ENCODE measurements at regions not wholly inside any gene's neighbourhood (a gene's known extent, or its start where the extent isn't known, plus 50 kb on each side); places are given as distances from the start of the nearest gene placed in this dataset.

- peaks cover 3% of the 10 kb centered on the region for H3K27me3 Mint-ChIP-seq (ENCODE audit: low read depth)
- H3K4me3 Mint-ChIP-seq, result no peak overlapping the region
- no peaks in the 10 kb centered on the region for H3K9me3 Mint-ChIP-seq
- H3K27ac Mint-ChIP-seq, result no peak overlapping the region
- TF ChIP-seq CTCF (IDR thresholded peaks at IDR 0.05; ENCODE audit: unreplicated experiment in 3 of 3), result no peak
- peaks cover 3% of the 10 kb centered on the region for H3K4me1 Mint-ChIP-seq
- H3K36me3 Mint-ChIP-seq (ENCODE audit: low read depth), result no peaks in the 10 kb centered on the region
Observed at GRCh38 chr2:226320076-226320948, 479.3 kb downstream of the IRS1 start.

- no peak overlapping the region for H3K4me3 Mint-ChIP-seq
- H3K27me3 Mint-ChIP-seq (ENCODE audit: low read depth), result peaks cover 3% of the 10 kb centered on the region
- no peak overlapping the region for H3K27ac Mint-ChIP-seq
- H3K36me3 Mint-ChIP-seq (ENCODE audit: low read depth), result no peaks in the 10 kb centered on the region
- no peak for TF ChIP-seq CTCF (IDR thresholded peaks at IDR 0.05; ENCODE audit: unreplicated experiment in 3 of 3)
- no peaks in the 10 kb centered on the region for H3K9me3 Mint-ChIP-seq
- H3K4me1 Mint-ChIP-seq, result peaks cover 3% of the 10 kb centered on the region
Observed at GRCh38 chr2:226317970-226318369, 481.6 kb downstream of the IRS1 start.

GRCh38 chr2:226313060-226313459, 486.6 kb downstream of the IRS1 start:
- Mint-ChIP-seq H3K4me1 (peaks cover 12% of the 10 kb centered on the region), H3K4me3 (no peak overlapping the region), H3K36me3 (ENCODE audit: low read depth) (no peaks in the 10 kb centered on the region), H3K27ac (no peak overlapping the region), H3K27me3 (ENCODE audit: low read depth) (no peaks in the 10 kb centered on the region), H3K9me3 (no peaks in the 10 kb centered on the region)
- no peak for TF ChIP-seq CTCF (IDR thresholded peaks at IDR 0.05; ENCODE audit: unreplicated experiment in 3 of 3)

GRCh38 chr2:226312155-226312554, 487.5 kb downstream of the IRS1 start:
- Mint-ChIP-seq H3K4me1 (peaks cover 12% of the 10 kb centered on the region), H3K27ac (no peak overlapping the region), H3K27me3 (ENCODE audit: low read depth) (no peaks in the 10 kb centered on the region), H3K9me3 (no peaks in the 10 kb centered on the region), H3K4me3 (no peak overlapping the region), H3K36me3 (ENCODE audit: low read depth) (no peaks in the 10 kb centered on the region)
- TF ChIP-seq CTCF (IDR thresholded peaks at IDR 0.05; ENCODE audit: unreplicated experiment in 3 of 3), result no peak

GRCh38 chr2:226310146-226310545, 489.5 kb downstream of the IRS1 start:
- Mint-ChIP-seq H3K27ac (peak overlapping the region; percentile 63 to 83 (median 70)), H3K9me3 (no peaks in the 10 kb centered on the region)

More at GRCh38 chr2:226310146-226310545, 489.5 kb downstream of the IRS1 start:
- TF ChIP-seq CTCF (IDR thresholded peaks at IDR 0.05; ENCODE audit: unreplicated experiment in 3 of 3), result no peak
- Mint-ChIP-seq H3K4me3 (no peak overlapping the region), H3K27me3 (ENCODE audit: low read depth) (no peaks in the 10 kb centered on the region), H3K36me3 (ENCODE audit: low read depth) (no peaks in the 10 kb centered on the region), H3K4me1 (peaks cover 12% of the 10 kb centered on the region)

Data from nephron (organoid).